ENCODE measurements at regions not wholly inside any gene's neighbourhood (a gene's known extent, or its start where the extent isn't known, plus 50 kb on each side); places are given as distances from the start of the nearest gene placed in this dataset.

- POLR2A ChIA-PET = no interaction called here
- intact Hi-C loops (cut with micrococcal nuclease; ENCODE audit: unreplicated experiment) = loop anchor here (5.0 kb wide), 2 partner anchors 59 to 1084 kb away; no protein-coding TSS in a partner anchor
- no peak overlapping the region for H3K4me3 Mint-ChIP-seq (ENCODE audit: unreplicated experiment)
- H3K27ac Mint-ChIP-seq (ENCODE audit: unreplicated experiment) = peak overlapping the region; percentile 76
- CTCF ChIA-PET = no interaction called here
- H3K27me3 Mint-ChIP-seq (ENCODE audit: insufficient read depth, unreplicated experiment) = no peaks in the 10 kb centered on the region
- no peaks in the 10 kb centered on the region for H3K36me3 Mint-ChIP-seq (ENCODE audit: insufficient read depth, unreplicated experiment)
- H3K4me1 ChIP-seq = peaks cover 29% of the 10 kb centered on the region
- H3K4me1 Mint-ChIP-seq (ENCODE audit: low read depth, unreplicated experiment) = no peaks in the 10 kb centered on the region
- DNase-seq = peak; percentile 24 to 46
- H3K9me3 ChIP-seq = peaks cover 6% of the 10 kb centered on the region; the same call in 1 of the 2 replicates
- no TSS peak for BruUV-seq (replicated peaks)
- no peaks in the 10 kb centered on the region for H3K27me3 ChIP-seq (replicated peaks; ENCODE audit: control insufficient read depth, insufficient read depth, low read length)
- no peaks in the 10 kb centered on the region for H3K9me3 Mint-ChIP-seq (ENCODE audit: unreplicated experiment)
- TF ChIP-seq CTCF (IDR thresholded peaks at IDR 0.05; ENCODE audit: insufficient read depth in 1 of 2, low read depth in 1 of 2, low read length in 1 of 2, severe bottlenecking in 1 of 2, unreplicated experiment in 1 of 2) = no peak
- no peak overlapping the region for H3K4me3 ChIP-seq (ENCODE audit: low read depth, low read length)
- H3K36me3 ChIP-seq (ENCODE audit: control insufficient read depth, insufficient read depth, low read length) = no peaks in the 10 kb centered on the region
These were observed 243.4 kb upstream of the GK2 start for GRCh38 chr4:79651456-79651855.

- CTCF ChIA-PET = no interaction called here
- Mint-ChIP-seq H3K27me3 (ENCODE audit: insufficient read depth, unreplicated experiment) (no peaks in the 10 kb centered on the region), H3K36me3 (ENCODE audit: insufficient read depth, unreplicated experiment) (no peaks in the 10 kb centered on the region), H3K4me3 (ENCODE audit: unreplicated experiment) (no peak overlapping the region), H3K27ac (ENCODE audit: unreplicated experiment) (peak overlapping the region; percentile 76), H3K4me1 (ENCODE audit: low read depth, unreplicated experiment) (no peaks in the 10 kb centered on the region), H3K9me3 (ENCODE audit: unreplicated experiment) (no peaks in the 10 kb centered on the region)
- POLR2A ChIA-PET = no interaction called here
- Histone ChIP-seq H3K27me3 (replicated peaks; ENCODE audit: control insufficient read depth, insufficient read depth, low read length) (no peaks in the 10 kb centered on the region), H3K4me1 (peaks cover 29% of the 10 kb centered on the region), H3K4me3 (ENCODE audit: low read depth, low read length) (no peak overlapping the region), H3K9me3 (peaks cover 4% of the 10 kb centered on the region; the same call in 1 of the 2 replicates), H3K36me3 (ENCODE audit: control insufficient read depth, insufficient read depth, low read length) (no peaks in the 10 kb centered on the region)
- TF ChIP-seq CTCF (IDR thresholded peaks at IDR 0.05; ENCODE audit: insufficient read depth in 1 of 2, low read depth in 1 of 2, low read length in 1 of 2, severe bottlenecking in 1 of 2, unreplicated experiment in 1 of 2) = no peak
- no peak for DNase-seq
- no TSS peak for BruUV-seq (replicated peaks)
- intact Hi-C loops (cut with micrococcal nuclease; ENCODE audit: unreplicated experiment) = loop anchor here (5.0 kb wide), 2 partner anchors 59 to 1084 kb away; no protein-coding TSS in a partner anchor
These were observed 242.9 kb upstream of the GK2 start for GRCh38 chr4:79650794-79651431.

GRCh38 chr4:79650217-79650616 lies 242.2 kb upstream of the GK2 start:
- no TSS peak for BruUV-seq (replicated peaks)
- Mint-ChIP-seq H3K9me3 (ENCODE audit: unreplicated experiment) (no peaks in the 10 kb centered on the region), H3K36me3 (ENCODE audit: insufficient read depth, unreplicated experiment) (no peaks in the 10 kb centered on the region), H3K4me1 (ENCODE audit: low read depth, unreplicated experiment) (no peaks in the 10 kb centered on the region), H3K4me3 (ENCODE audit: unreplicated experiment) (no peak overlapping the region), H3K27me3 (ENCODE audit: insufficient read depth, unreplicated experiment) (no peaks in the 10 kb centered on the region), H3K27ac (ENCODE audit: unreplicated experiment) (no peak overlapping the region)
- H3K36me3 ChIP-seq (ENCODE audit: control insufficient read depth, insufficient read depth, low read length) = no peaks in the 10 kb centered on the region
- DNase-seq = no peak
- intact Hi-C loops (cut with micrococcal nuclease; ENCODE audit: unreplicated experiment) = loop anchor here (5.0 kb wide), 2 partner anchors 58 to 1083 kb away; no protein-coding TSS in a partner anchor
- H3K9me3 ChIP-seq = no peaks in the 10 kb centered on the region
- no peaks in the 10 kb centered on the region for H3K27me3 ChIP-seq (replicated peaks; ENCODE audit: control insufficient read depth, insufficient read depth, low read length)
- H3K4me3 ChIP-seq (ENCODE audit: low read depth, low read length) = no peak overlapping the region
- H3K4me1 ChIP-seq = peaks cover 29% of the 10 kb centered on the region
- no peak for TF ChIP-seq CTCF (IDR thresholded peaks at IDR 0.05; ENCODE audit: insufficient read depth in 1 of 2, low read depth in 1 of 2, low read length in 1 of 2, severe bottlenecking in 1 of 2, unreplicated experiment in 1 of 2)
- POLR2A ChIA-PET = no interaction called here
- CTCF ChIA-PET = no interaction called here
